Transverse colon (tissue), 4 donors: ENCODE measurements at regions not wholly inside any gene's neighbourhood (a gene's known extent, or its start where the extent isn't known, plus 50 kb on each side); places are given as distances from the start of the nearest gene placed in this dataset.

ENCODE experiments used
- DNase-seq: peaks from one replicate; pipeline ENCODE4 v3.0.0-alpha.2; 2019
- H3K27ac ChIP-seq, 4 donors: fragments of 200-600 bp; sonication (generic); 2 replicates each; pipeline ENCODE4 v1.5.1; 2016 to 2018; ENCODE audit warnings: inconsistent platforms in 4 of 4
- H3K27me3 ChIP-seq: fragments of 200-600 bp; sonication (generic); 2 replicates; pipeline ENCODE4 v1.5.1; 2017; ENCODE audit warnings: inconsistent platforms
- H3K36me3 ChIP-seq, 4 donors: fragments of 200-600 bp; sonication (generic); 2 replicates each; pipeline ENCODE4 v1.5.1; 2017 to 2019; ENCODE audit warnings: inconsistent platforms in 4 of 4
- H3K4me1 ChIP-seq, 4 donors: fragments of 200-600 bp; sonication (generic); 2 replicates each; pipeline ENCODE4 v1.5.1; 2017 to 2020; ENCODE audit warnings: inconsistent platforms in 4 of 4
- H3K4me3 ChIP-seq, 4 donors: fragments of 200-600 bp; sonication (generic); 1 replicate in 1 of 4; 2 replicates in 3 of 4; pipeline versions ENCODE4 v1.5.1 to v1.6.1; 2017 to 2019; ENCODE audit warnings: inconsistent platforms in 4 of 4
- H3K9me3 ChIP-seq, 2 donors: fragments of 200-600 bp; sonication (generic); 2 replicates each; pipeline ENCODE4 v1.5.1; 2017 to 2019; ENCODE audit warnings: inconsistent platforms in 2 of 2
- CTCF ChIP-seq, 5 experiments: fragments of 200-600 bp in 3 of 5; fragments of 450-650 bp in 2 of 5; sonication (generic) in 3 of 5; IDR thresholded peaks; 1 replicate in 2 of 5; 2 replicates in 3 of 5; pipeline ENCODE4 v1.5.1; 2016 to 2017; ENCODE audit warnings: antibody characterized with exemption in 5 of 5, inconsistent platforms in 3 of 5, mild to moderate bottlenecking in 2 of 5, moderate library complexity in 1 of 5
- EP300 ChIP-seq: sonication (generic); formaldehyde crosslinking; IDR thresholded peaks from one replicate; pipeline ENCODE4 v1.6.1; 2017; ENCODE audit warnings: antibody characterized with exemption, low read depth
- POLR2A ChIP-seq: fragments of 450-650 bp; IDR thresholded peaks from one replicate; pipeline ENCODE4 v1.6.1; 2016; ENCODE audit warnings: antibody characterized with exemption, mild to moderate bottlenecking, moderate library complexity
- POLR2AphosphoS5 ChIP-seq, 3 donors: sonication (generic); formaldehyde crosslinking; IDR thresholded peaks; one replicate each; pipeline ENCODE4 v1.6.1; 2016; ENCODE audit warnings: antibody characterized with exemption in 3 of 3
- WGBS, 2 donors: methylation state at CpG; one replicate each; pipeline ENCODE4 v1.1.5; 2018; ENCODE audit warnings: low coverage in 1 of 2; 5-methylcytosine and 5-hydroxymethylcytosine counted together
- in situ Hi-C, 4 donors: fragments of 200-750 bp; cut with MboI; loops; one replicate each; pipeline versions ENCODE4 v1.15.0 to v1.15.1; 2017; ENCODE audit warnings: low sequenced_read_pairs in 3 of 4, low pct_ligation_motif_present in 1 of 4, low pct_unique_long_range_greater_than_20kb in 1 of 4
- intact Hi-C: fragments of 100-400 bp; cut with DNase I; formaldehyde crosslinking; loops from one replicate; pipeline ENCODE4 v1.15.1; 2023; ENCODE audit warnings: low total_unique reads

- TF ChIP-seq EP300 (no peak), CTCF (IDR thresholded peaks at IDR 0.05) (no peak), POLR2AphosphoS5 (IDR thresholded peaks at IDR 0.05) (no peak), POLR2A (no peak)
- in situ Hi-C loops (no loop called here), intact Hi-C loops (no loop called here)
- Histone ChIP-seq H3K27me3 (no peaks in the 10 kb centered on the region), H3K9me3 (no peaks in the 10 kb centered on the region), H3K4me3 (no peak overlapping the region), H3K4me1 (peaks cover 0 to 3% (median 0%) of the 10 kb centered on the region in 4 donors), H3K36me3 (no peaks in the 10 kb centered on the region), H3K27ac (no peak overlapping the region)
- DNase-seq: no peak
- WGBS, 2 donors: 18 to 38% methylated on average over 2 of the region's 2 CpGs
Observed at GRCh38 chr2:82239176-82239575, 1934.6 kb upstream of the LRRTM1 start.

- in situ Hi-C loops (no loop called here), intact Hi-C loops (no loop called here)
- H3K27ac ChIP-seq: no peak overlapping the region
- H3K27me3 ChIP-seq: no peaks in the 10 kb centered on the region
- TF ChIP-seq POLR2A (no peak), POLR2AphosphoS5 (IDR thresholded peaks at IDR 0.05) (no peak), CTCF (IDR thresholded peaks at IDR 0.05) (no peak), EP300 (no peak)
- no peak for DNase-seq
- H3K36me3 ChIP-seq: no peaks in the 10 kb centered on the region
- no peak overlapping the region for H3K4me3 ChIP-seq
- no peaks in the 10 kb centered on the region for H3K9me3 ChIP-seq
- peaks cover 0 to 3% (median 0%) of the 10 kb centered on the region in 4 donors for H3K4me1 ChIP-seq
Observed at GRCh38 chr2:82237994-82238662, 1933.6 kb upstream of the LRRTM1 start.

- no peaks in the 10 kb centered on the region for H3K36me3 ChIP-seq
- DNase-seq: no peak
- 78 to 81% methylated on average over 6 to 8 of the region's 8 CpGs for WGBS, 2 donors
Observed at GRCh38 chr2:82234283-82234874, 1929.8 kb upstream of the LRRTM1 start.

GRCh38 chr2:82233806-82234205 is 1929.3 kb upstream of the LRRTM1 start:
- no peaks in the 10 kb centered on the region for H3K9me3 ChIP-seq
- intact Hi-C loops: no loop called here
- H3K27ac ChIP-seq: no peak overlapping the region
- H3K4me1 ChIP-seq: no peaks in the 10 kb centered on the region
- TF ChIP-seq CTCF (IDR thresholded peaks at IDR 0.05) (no peak), POLR2A (no peak), EP300 (no peak), POLR2AphosphoS5 (IDR thresholded peaks at IDR 0.05) (no peak)
- no peaks in the 10 kb centered on the region for H3K36me3 ChIP-seq
- in situ Hi-C loops: no loop called here
- H3K27me3 ChIP-seq: no peaks in the 10 kb centered on the region
- no peak for DNase-seq
- H3K4me3 ChIP-seq: no peak overlapping the region

More at GRCh38 chr2:82234283-82234874, 1929.8 kb upstream of the LRRTM1 start:
- intact Hi-C loops (no loop called here), in situ Hi-C loops (no loop called here)
- Histone ChIP-seq H3K4me1 (peaks cover 0 to 2% (median 0%) of the 10 kb centered on the region in 4 donors), H3K27me3 (no peaks in the 10 kb centered on the region), H3K9me3 (no peaks in the 10 kb centered on the region), H3K27ac (no peak overlapping the region), H3K4me3 (no peak overlapping the region)
- no peak for TF ChIP-seq POLR2AphosphoS5 (IDR thresholded peaks at IDR 0.05)
- TF ChIP-seq EP300: no peak
- no peak for TF ChIP-seq POLR2A
- TF ChIP-seq CTCF (IDR thresholded peaks at IDR 0.05): no peak
